LoVo (cell line): ENCODE measurements at regions not wholly inside any gene's neighbourhood (a gene's known extent, or its start where the extent isn't known, plus 50 kb on each side); places are given as distances from the start of the nearest gene placed in this dataset.

Source experiments
- DNase-seq: peaks from one replicate; pipeline ENCODE4 v3.0.0-alpha.2; 2016; ENCODE audit warnings: low spot score

- DNase-seq = no peak
These were observed 53.4 kb upstream of the ZKSCAN2 start for GRCh38 chr16:25311039-25311438.
